Left kidney (tissue), 1 donor: ENCODE measurements at regions not wholly inside any gene's neighbourhood (a gene's known extent, or its start where the extent isn't known, plus 50 kb on each side); places are given as distances from the start of the nearest gene placed in this dataset.

Source experiments
- DNase-seq: peaks from one replicate; pipeline ENCODE4 v3.0.0-alpha.2; 2013

DNA sequence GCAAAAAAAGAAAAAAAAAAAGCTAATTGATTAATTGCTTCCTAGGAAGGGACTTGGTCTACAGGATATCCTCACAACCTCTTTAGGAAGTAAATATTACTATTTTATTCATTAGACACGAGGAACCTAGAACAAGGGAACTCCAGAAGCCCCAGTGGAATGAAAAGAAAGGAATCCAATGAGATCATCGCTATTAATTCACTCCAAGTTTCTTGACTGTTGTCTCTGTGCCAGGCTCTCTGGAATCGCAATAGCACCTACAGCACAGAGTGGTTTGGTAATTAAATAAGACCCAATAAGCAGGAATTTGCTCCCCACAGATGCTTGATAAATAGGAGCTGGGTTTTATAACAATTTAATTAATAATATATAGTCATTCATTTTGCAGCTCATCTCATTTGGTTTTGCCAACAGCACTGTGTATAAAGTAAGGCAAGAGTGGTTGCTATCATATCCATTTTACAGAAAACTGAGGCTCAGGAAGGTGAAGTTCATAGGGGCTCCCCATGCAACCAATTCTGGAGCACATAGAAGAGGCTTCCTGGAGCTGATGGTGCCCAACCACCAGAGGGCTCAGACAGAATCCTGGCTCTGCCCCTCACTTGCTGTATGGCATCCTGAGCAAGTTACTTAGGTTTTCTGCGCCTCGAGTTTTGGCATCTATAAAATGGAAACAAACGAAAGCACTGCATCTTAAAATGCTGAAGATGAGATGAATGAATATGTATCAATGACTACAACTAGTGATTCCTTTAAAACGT, 420.2 kb downstream of the MED13L start:
- DNase-seq, result no peak

DNA sequence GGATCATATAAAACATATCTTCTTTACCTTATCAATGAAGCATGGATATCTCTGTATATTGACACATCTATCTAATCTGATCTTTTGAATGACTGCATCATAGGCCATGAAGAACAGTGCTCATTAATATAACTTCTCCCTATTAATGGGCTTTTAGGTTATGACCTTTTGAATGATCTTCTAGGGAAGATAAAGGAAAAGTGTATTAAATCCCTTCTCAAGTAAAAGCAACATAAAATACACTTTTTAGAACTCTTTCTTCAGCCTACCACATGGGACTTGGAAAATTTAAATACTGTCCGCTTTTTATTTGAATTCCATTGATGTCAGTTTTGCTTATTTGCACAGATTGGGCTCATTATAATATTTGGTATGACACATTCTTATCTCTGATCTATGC, 425.4 kb downstream of the MED13L start:
- no peak for DNase-seq

DNA sequence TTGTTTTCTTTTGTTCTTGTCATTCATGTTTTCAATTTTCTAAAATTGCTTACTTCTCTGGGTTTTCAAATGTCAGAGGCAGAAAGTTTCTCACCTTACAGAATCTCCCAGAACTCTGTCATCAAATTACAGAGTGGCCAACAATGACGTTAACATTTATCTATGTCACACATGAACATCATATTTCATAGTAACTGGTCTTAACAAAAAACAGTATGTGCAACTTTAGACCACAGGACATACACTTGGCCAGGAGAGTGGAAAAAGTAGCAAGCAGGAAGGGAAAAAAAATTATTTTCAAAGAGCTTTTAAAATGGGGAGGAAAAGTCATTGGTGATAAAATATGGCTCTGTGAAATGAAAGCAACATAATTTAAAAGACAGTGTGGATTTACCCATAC, 426.5 kb downstream of the MED13L start:
- no peak for DNase-seq

DNA sequence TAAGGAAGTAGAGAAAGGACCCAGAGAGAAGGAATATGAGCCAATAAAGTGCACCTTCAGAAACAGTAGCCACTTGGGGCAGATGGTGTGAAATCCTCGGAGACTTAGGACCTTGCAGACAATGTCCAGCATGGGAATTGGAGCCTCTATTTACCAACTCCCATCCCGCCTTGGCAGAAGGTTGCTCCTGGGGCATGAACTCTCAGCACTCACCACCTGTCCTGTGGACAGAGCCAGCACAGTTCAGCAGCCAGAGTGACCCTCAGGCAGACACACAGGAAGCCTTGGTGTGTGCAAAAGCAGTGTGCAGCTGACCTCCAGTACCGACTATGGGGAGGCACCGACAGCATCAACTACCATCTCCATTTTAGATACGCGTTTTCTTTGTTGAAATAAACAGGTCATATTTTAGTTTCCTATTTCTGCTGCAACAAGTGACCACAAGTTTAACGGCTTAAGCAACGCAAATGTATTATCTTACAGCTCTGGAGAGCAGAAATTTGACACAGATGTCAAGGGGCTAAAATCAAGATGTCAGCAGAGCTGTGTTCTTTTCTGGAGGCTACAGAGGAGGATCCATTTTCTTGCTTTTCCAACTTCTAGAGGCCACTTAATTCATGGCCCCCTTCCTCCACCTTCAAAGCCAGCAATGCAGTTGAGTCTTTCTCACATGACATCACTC, 428.1 kb downstream of the MED13L start:
- DNase-seq, result no peak

DNA sequence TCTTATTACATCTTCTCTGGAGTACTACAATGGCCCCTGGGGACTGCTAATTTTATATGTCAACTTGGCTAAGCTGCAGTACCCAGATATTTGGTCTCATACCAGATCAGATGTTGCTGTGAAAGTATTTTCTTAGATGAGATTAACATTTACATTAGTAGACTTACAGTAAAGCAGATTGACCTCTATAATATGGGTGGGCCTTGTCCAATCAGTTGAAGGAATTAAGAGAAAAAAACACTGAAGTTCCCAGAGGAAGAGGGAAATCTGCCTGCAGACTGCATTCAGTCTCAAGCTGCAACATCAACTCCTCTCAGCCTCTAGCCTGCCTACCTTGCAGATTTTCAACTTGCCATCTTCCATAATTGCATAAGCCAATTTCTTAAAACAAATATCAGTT, 430.1 kb downstream of the MED13L start:
- DNase-seq, result no peak

DNA sequence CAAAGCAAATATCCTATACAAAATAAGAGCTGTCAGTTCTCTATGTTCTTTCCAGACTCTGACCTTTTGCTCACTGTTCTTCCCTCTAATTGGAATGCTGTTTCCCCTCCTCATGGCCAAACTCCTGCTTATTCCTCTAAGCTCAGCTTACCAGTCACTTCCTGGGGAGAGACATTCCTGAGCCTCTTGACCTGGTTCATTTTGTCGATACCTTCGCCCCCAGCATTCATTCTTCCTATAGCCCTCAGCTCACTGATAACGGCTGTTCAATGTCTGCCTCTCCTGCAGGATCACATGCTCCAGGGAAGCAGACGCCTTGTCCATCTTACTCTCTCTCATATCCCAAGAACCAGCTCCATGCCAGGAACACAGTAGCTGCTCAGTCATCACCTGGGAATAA, 431.0 kb downstream of the MED13L start:
- no peak for DNase-seq

DNA sequence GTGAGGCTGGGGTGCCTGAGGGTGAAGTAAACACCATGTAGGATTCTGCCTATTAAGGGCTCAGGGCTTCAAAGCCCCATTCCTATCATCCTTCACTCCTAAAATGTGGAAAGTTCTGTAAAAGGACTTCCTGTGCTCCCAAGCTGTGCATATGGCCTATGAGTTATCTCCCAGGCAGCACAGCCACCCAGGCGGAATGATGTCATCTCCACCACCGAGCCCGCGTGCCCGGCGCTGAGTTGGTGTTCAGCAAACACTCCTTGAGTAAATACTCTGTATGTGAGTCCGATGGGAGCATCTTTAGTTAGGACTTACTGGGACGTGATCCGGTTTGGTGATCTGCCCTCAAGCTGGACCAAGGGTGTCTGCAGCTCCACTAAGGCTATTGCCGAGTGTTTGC, 437.3 kb downstream of the MED13L start:
- no peak for DNase-seq

DNA sequence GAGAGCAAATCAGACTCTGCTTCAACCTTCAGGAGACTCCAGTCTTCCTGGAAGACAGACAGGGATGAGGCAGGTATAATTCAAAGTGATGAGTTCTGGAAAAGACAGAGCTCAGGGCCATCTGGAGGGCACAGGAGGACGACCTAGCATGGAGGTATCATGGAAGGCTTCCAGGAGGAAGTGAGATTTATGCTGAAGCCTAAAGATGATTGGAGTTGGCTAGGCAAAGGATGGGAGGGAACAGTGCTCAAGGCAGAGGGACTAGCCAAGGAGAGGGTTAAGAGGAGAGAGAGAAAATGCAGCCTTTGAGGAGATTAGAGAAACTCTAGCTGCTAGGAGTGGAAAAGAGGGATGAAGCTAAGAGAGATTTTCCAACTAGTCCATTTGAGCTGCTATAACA, 438.5 kb downstream of the MED13L start:
- no peak for DNase-seq

DNA sequence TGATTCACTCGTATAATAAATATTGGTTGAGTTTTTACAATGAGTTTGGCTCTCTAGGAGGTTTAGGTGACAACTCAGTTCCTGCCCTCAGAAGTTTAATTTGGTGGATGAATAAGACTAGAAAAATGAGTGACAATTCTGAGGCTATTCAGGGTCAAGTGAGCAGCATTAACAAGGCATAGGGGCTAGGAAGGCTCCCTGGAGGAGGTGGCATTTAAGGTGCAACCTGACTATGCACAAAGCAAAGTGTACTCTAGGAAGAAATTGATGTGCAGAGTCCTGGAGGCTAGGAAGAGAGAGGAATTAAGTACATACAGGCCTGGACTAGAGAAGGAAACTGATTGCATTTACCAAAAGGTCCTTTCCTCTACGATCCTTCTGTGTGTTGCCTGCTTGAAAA, 440.3 kb downstream of the MED13L start:
- no peak for DNase-seq

DNA sequence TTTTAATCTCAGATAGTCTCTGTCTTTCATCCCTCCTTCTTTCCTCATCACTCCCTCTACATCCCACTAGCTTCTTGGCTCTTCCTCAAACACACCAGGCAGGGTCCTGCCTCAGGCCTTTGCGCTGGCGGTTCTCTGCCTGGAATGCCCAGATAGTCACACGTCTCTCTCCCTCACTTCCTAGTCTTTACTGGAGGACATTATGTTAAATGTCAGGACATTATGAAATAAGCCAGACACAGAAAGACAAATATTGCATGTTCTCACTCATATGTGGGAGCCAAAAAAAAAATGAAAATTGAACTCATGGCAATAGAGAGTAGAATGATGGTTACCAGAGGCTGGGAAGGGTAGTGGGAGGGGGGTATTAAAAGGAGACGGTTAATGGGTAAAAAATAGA, 442.0 kb downstream of the MED13L start:
- DNase-seq, result no peak

DNA sequence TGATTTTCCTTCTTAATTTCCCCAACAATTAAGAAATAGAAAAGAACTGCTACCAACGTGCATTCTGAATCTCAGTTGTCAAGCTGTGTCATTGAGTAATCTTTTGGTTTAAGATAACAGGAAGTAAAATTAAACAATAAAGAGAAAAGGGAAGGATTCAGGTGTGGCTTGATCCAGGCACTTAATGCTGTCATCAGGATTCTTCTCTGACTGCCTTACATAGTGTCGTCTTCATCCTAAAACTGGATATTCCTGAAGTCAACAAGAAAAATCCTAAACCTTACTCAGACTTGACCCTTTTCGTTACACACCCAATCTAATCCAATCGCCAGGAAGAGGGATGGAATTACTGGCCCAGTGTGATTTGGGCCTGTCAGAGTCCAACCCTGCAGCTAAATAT, 443.8 kb downstream of the MED13L start:
- DNase-seq, result no peak

DNA sequence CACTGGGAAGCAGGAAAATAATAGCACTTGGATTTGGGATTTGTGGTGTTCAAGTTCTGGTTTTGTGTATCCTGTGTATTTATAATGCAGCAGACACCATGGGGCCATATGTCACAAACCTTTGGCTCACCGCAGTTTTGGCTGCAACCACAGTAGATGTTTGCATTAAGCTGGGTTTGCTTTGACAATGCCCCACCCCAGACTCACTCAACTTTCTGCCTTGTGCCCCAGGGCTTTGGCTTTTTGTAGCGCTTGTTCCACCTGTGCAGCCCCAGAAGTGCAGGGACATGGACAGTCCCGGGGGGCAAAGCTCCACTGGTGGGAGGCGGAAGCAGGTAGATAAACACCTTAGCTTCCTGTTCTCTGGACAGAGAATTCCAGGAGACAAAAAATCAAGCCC, 446.9 kb downstream of the MED13L start:
- DNase-seq, result no peak

DNA sequence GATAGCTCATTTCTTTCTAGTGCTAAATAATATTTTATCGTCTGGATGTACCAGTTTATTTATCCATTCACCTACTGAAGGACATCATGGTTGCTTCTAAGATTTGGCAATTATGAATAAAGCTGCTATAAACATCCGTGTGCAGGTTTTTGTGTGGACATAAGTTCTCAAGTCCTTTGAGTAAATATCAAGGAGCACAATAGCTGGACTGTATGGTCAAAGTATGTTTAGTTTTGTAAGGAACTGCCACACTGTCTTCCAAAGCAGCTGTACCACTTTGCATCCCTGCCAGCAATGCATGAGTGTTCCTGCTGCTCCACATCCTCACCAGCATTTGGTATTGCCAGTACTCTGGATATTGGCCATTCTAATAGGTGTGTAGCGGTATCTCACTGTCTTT, 447.4 kb downstream of the MED13L start:
- DNase-seq, result no peak

DNA sequence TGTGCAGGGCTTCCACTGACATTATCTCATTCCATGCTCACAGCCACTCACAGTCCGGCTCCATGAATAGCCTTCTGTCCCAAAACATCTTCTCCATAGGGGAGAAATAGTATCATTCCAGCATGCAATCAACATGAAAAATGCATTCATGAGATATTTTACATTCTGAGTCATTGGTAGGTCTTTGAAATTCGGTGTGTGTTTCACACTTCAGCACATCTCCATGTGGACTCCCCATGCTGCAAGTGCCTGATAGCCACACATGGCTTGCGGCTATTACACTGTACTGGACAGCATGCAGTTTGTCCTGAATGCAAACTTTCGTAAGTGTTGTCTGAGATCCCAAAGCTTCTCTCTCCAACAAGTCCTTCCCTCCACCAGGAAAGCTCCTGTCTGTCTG, 449.3 kb downstream of the MED13L start:
- no peak for DNase-seq

DNA sequence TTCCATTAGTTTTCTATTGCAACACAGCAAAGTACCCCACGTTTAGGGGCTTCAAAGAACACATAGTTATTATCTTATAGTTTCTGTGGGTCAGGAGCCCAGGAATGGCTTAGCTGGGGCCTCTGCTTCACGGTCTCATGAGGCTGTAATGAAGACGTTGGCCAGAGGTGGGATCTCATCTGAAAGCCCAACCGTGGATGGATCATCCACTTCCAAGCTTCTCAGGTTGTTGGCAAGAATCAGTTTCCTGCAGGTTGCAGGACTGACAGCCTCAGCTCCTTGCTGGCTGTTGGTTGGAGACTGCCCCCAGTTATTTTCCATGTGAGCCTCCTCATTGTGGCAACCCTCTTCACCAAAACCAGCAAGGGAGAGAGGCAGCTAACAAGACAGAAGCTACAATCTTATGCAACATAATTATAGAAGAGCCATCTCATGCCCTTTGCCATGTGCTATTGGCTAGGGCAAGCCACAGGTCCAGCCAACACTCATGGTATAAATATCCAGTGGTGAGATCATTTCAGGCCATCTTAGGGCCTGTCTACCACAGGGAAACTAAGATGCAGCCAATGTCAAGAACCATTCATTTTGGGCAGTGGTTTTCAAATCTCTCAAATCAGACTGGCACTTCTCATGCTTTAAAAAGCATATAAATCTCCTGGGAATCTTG, 452.4 kb downstream of the MED13L start:
- no peak for DNase-seq

DNA sequence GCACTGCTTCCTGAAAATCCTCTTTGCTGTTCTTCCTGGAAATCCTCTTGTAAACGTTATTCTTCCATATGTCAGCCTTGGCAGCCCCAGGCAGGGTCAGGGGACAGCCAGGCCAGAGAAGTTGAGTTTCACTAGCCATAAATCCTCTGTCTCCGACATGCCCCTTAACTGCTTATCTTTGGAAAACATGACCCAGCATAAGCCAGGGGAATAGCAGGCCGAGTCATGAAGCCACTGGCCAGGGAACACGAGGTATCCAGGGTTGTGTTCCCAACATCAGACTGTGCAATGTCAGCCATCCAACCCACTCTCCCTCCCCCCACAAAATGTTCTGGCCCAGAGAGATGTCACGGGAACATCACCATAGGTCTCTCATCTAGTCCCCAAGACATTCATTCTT, 453.9 kb downstream of the MED13L start:
- DNase-seq, result no peak

DNA sequence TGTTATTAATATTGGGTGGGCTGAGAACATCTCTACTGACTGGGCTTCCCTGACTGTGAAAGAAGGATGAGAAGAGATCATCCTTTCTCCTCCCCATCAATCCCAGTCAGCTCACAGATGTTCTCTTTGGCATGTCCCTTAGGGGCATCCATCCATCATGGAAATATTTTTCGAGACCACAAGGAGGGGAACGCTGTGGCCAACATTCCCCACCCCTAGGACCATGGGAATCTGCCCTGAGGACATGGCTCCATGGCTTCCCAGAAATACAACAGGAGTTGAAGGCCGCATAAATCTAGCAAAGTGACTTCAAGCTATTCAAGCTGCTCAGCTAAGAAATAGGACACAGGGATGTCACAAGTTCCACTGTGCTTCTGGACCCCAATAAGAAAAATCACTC, 456.8 kb downstream of the MED13L start:
- no peak for DNase-seq

DNA sequence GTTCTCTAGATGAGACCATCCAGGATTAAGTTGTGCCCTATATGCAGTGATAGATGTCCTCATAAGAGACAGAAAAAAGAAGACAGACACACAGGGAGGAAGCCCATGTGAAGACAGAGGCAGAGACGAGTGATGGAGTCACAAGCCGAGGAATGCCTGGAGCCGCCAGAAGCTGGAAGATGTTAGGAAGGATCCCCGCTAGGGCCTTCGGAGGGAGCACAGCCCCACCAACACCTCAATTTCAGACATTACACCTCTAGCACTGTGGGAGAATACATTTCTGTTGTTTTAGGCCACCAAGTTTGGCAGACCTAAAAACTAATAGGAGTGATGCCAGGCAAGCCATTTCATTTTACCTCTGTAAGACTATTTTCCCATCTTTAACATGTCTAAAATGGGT, 458.5 kb downstream of the MED13L start:
- DNase-seq, result no peak

DNA sequence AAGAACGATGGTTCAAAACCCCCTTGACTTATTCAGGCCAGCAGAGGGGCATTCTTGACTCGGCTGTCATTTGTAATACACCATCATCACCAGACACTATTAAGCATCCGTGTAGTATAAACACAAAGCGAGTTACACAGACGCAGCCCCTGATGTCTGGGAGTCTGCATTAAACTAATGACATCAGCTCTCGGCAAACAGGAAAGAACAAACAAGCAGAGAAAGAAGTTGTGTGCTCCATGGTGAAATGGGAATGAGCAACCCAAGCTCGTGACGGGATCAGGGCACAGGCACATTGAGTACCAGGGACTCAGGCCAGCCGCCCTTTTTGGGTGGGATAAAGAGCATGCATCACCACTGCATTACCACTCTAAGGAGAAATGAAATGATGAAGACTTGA, 460.1 kb downstream of the MED13L start:
- DNase-seq, result no peak

DNA sequence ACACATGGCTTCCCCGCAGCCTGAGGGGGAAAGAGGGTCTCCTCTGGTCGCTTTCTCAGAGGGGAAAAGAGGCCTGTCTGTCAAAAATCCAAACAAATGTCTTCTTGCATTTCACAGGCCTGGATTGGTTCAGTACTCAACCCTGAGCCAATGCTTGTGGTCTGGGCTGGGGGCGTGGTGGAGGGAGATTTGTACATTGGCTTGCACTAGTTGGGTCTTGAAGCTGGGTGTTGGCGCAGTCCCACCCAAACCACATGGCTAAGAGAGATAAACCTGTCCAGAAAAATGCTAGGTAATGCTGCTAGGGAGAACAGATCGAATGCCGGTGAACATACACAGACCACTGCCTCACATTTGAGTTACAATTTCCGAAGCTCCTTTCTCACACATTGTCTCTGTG, 461.6 kb downstream of the MED13L start:
- DNase-seq, result no peak

DNA sequence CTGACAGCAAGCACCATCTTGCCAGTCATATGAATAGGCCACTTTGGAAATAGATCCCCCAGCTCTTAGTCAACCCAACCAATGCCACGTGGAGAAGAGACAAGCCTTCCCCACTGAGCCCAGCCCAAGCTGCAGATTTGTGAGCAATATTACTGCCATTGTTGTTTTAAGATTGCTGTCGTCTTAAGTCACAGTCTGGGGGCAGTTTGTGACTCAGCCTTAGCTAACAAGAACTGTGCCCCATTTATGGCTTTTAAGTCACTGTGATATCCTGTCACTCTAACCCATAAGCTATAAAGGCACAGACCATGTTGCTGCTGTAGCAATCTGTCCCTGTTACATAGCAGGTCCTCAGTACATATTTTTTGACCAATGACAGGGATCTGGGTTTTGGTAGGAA, 464.2 kb downstream of the MED13L start:
- DNase-seq, result no peak

DNA sequence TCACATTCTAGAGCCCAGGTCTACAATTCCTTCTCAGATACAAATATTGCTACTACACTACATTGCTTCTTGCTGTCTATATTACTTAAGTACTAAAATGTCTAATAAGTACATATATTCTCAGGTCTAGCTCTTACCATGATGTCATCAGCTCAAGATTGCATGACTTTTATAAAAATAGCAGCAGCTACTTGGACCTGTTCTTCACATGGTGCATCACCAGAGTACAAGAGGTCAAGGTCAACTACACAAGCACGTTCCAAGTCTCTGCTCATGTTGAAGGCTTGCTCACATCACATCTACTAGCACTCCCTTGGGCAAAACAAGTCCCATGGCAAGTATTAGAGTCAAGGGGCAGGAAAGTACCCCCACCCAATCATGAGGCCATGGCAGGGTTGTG, 465.6 kb downstream of the MED13L start:
- DNase-seq, result no peak

DNA sequence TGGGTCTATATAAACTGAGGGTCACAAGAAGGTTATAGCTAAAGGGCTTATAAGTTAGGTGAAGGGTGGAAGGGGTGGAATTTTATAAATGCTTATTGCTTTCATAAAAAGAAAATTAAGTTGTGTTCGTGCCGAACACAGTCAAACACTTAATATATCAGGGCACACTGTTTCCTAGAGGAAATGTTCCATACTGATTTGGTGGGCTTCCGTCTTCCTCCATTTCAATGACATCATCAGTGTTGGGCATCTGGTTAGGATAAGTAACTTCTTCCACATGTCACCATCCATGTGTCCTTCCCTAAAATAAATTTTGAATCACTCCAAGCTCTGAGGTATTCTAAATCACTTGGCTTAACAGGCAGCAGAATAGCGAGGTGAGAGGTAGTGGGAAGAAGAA, 466.4 kb downstream of the MED13L start:
- DNase-seq, result no peak
